ENCODE measurements at regions not wholly inside any gene's neighbourhood (a gene's known extent, or its start where the extent isn't known, plus 50 kb on each side); places are given as distances from the start of the nearest gene placed in this dataset.

- TF ChIP-seq CTCF (IDR thresholded peaks at IDR 0.05; ENCODE audit: low read depth, low read length), result no peak
These were observed 167.7 kb upstream of the P2RY1 start for GRCh38 chr3:152667267-152667666.

GRCh38 chr3:152669560-152669959 lies 165.4 kb upstream of the P2RY1 start:
- Histone ChIP-seq H3K9me3 (ENCODE audit: severe bottlenecking) (no peaks in the 10 kb centered on the region), H3K4me3 (ENCODE audit: low read depth, low read length) (no peak overlapping the region), H3K27ac (no peak overlapping the region), H3K36me3 (no peaks in the 10 kb centered on the region), H3K27me3 (ENCODE audit: insufficient read depth, low read depth, severe bottlenecking) (no peaks in the 10 kb centered on the region)
- no peak for TF ChIP-seq CTCF (IDR thresholded peaks at IDR 0.05; ENCODE audit: low read depth, low read length)
- no peak for DNase-seq

More at GRCh38 chr3:152667267-152667666, 167.7 kb upstream of the P2RY1 start:
- no peak for DNase-seq
- Histone ChIP-seq H3K27me3 (ENCODE audit: insufficient read depth, low read depth, severe bottlenecking) (no peaks in the 10 kb centered on the region), H3K27ac (no peak overlapping the region), H3K36me3 (no peaks in the 10 kb centered on the region), H3K4me3 (ENCODE audit: low read depth, low read length) (no peak overlapping the region), H3K9me3 (ENCODE audit: severe bottlenecking) (no peaks in the 10 kb centered on the region)

GRCh38 chr3:152671446-152672319 lies 163.2 kb upstream of the P2RY1 start:
- Histone ChIP-seq H3K9me3 (ENCODE audit: severe bottlenecking) (no peaks in the 10 kb centered on the region), H3K27ac (no peak overlapping the region)
- no peak for DNase-seq

GRCh38 chr3:152672320-152672649 lies 162.6 kb upstream of the P2RY1 start:
- Histone ChIP-seq H3K4me3 (ENCODE audit: low read depth, low read length) (no peak overlapping the region), H3K36me3 (no peaks in the 10 kb centered on the region), H3K27ac (no peak overlapping the region), H3K9me3 (ENCODE audit: severe bottlenecking) (no peaks in the 10 kb centered on the region), H3K27me3 (ENCODE audit: insufficient read depth, low read depth, severe bottlenecking) (no peaks in the 10 kb centered on the region)
- DNase-seq, result no peak
- no peak for TF ChIP-seq CTCF (IDR thresholded peaks at IDR 0.05; ENCODE audit: low read depth, low read length)

More at GRCh38 chr3:152671446-152672319, 163.2 kb upstream of the P2RY1 start:
- no peaks in the 10 kb centered on the region for H3K27me3 ChIP-seq (ENCODE audit: insufficient read depth, low read depth, severe bottlenecking)
- TF ChIP-seq CTCF (IDR thresholded peaks at IDR 0.05; ENCODE audit: low read depth, low read length), result no peak
- H3K36me3 ChIP-seq, result no peaks in the 10 kb centered on the region
- H3K4me3 ChIP-seq (ENCODE audit: low read depth, low read length), result no peak overlapping the region

- no peak for DNase-seq
- Histone ChIP-seq H3K36me3 (no peaks in the 10 kb centered on the region), H3K9me3 (ENCODE audit: severe bottlenecking) (no peaks in the 10 kb centered on the region), H3K27ac (no peak overlapping the region), H3K4me3 (ENCODE audit: low read depth, low read length) (no peak overlapping the region), H3K27me3 (ENCODE audit: insufficient read depth, low read depth, severe bottlenecking) (no peaks in the 10 kb centered on the region)
- TF ChIP-seq CTCF (IDR thresholded peaks at IDR 0.05; ENCODE audit: low read depth, low read length), result no peak
These were observed 158.0 kb upstream of the P2RY1 start for GRCh38 chr3:152676810-152677379.

Data from WERI-Rb-1 (cell line).